Suprapubic skin (tissue), 4 donors: ENCODE measurements at regions not wholly inside any gene's neighbourhood (a gene's known extent, or its start where the extent isn't known, plus 50 kb on each side); places are given as distances from the start of the nearest gene placed in this dataset.

Experiments
- EP300 ChIP-seq: sonication (generic); formaldehyde crosslinking; IDR thresholded peaks from one replicate; pipeline ENCODE4 v1.6.1; 2017; ENCODE audit warnings: antibody characterized with exemption
- POLR2A ChIP-seq, 2 donors: fragments of 450-650 bp; IDR thresholded peaks; one replicate each; pipeline ENCODE4 v1.6.1; 2017; ENCODE audit warnings: antibody characterized with exemption in 2 of 2, mild to moderate bottlenecking in 2 of 2, moderate library complexity in 2 of 2
- POLR2AphosphoS5 ChIP-seq, 3 donors: sonication (generic); formaldehyde crosslinking; IDR thresholded peaks; one replicate each; pipeline ENCODE4 v1.6.1; 2017; ENCODE audit warnings: antibody characterized with exemption in 3 of 3
- TF ChIP-seq, protein P1 (sequence below), 2 donors: fragments of 200-600 bp in 1 of 2; fragments of 450-650 bp in 1 of 2; sonication (generic) in 1 of 2; IDR thresholded peaks; one replicate each; pipeline ENCODE4 v1.5.1; 2016 to 2019; ENCODE audit warnings: antibody characterized with exemption in 2 of 2, mild to moderate bottlenecking in 1 of 2, moderate library complexity in 1 of 2

DNA sequence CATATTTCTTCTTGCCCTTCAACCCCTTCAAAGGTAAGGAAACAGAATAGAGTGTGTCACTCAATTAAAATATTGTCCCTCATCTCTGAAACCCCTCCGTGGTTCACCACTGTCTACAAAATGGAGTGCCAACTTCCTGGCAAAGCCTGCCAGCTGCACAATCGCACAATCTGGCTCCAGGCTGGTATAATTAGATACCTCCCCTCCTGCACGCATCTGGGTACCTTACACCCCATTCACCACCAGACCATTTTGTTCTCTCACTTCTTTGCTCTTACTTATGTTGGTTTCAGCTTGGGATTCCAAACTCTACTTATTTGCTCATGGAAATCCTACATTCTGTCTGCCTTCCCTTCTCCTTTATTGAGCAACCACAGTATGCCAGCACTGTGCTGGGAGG lies 314.9 kb downstream of the NUAK1 start:
- TF ChIP-seq POLR2A (IDR thresholded peaks at IDR 0.05) (no peak), POLR2AphosphoS5 (IDR thresholded peaks at IDR 0.05) (no peak), EP300 (no peak)
- TF ChIP-seq, protein P1, sequence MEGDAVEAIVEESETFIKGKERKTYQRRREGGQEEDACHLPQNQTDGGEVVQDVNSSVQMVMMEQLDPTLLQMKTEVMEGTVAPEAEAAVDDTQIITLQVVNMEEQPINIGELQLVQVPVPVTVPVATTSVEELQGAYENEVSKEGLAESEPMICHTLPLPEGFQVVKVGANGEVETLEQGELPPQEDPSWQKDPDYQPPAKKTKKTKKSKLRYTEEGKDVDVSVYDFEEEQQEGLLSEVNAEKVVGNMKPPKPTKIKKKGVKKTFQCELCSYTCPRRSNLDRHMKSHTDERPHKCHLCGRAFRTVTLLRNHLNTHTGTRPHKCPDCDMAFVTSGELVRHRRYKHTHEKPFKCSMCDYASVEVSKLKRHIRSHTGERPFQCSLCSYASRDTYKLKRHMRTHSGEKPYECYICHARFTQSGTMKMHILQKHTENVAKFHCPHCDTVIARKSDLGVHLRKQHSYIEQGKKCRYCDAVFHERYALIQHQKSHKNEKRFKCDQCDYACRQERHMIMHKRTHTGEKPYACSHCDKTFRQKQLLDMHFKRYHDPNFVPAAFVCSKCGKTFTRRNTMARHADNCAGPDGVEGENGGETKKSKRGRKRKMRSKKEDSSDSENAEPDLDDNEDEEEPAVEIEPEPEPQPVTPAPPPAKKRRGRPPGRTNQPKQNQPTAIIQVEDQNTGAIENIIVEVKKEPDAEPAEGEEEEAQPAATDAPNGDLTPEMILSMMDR (IDR thresholded peaks at IDR 0.05): no peak
